CD4-positive, alpha-beta memory T cell (primary cell): ENCODE measurements at regions not wholly inside any gene's neighbourhood (a gene's known extent, or its start where the extent isn't known, plus 50 kb on each side); places are given as distances from the start of the nearest gene placed in this dataset.

Experiments
- CTCF ChIA-PET: fragments of 350-600 bp; sonication (Branson Sonifier 250); formaldehyde crosslinking; loops from one replicate; lab custom pipeline; 2021; ENCODE audit warnings: inconsistent platforms; ENCODE audit not compliant: partially characterized antibody; lab: Charles Lee
- POLR2A ChIA-PET: fragments of 350-600 bp; sonication (Branson Sonifier 250); formaldehyde crosslinking; loops from one replicate; lab custom pipeline; 2021; ENCODE audit not compliant: partially characterized antibody; lab: Charles Lee
- DNase-seq, 5 donors: peaks; one replicate each; pipeline versions ENCODE4 v3.0.0 to v3.0.0-alpha.2; 2020 to 2022; ENCODE audit warnings: mixed read lengths in 1 of 5
- H3K27ac ChIP-seq: one replicate; pipeline ENCODE4 v1.7.0; 2013; ENCODE audit warnings: low read depth, low read length
- H3K27me3 ChIP-seq: 2 replicates; pipeline ENCODE4 v1.7.0; 2013; ENCODE audit warnings: mild to moderate bottlenecking, low read length, moderate library complexity; ENCODE audit not compliant: insufficient read depth
- H3K36me3 ChIP-seq: 2 replicates; pipeline ENCODE4 v1.7.0; 2013; ENCODE audit warnings: mild to moderate bottlenecking, low read length, moderate library complexity; ENCODE audit not compliant: insufficient read depth
- H3K4me1 ChIP-seq: 2 replicates; pipeline ENCODE4 v1.7.0; 2013; ENCODE audit warnings: mild to moderate bottlenecking, low read length, moderate library complexity; ENCODE audit not compliant: insufficient read depth
- H3K4me3 ChIP-seq, 2 donors: one replicate each; pipeline ENCODE4 v1.7.0; 2013; ENCODE audit warnings: low read length in 2 of 2, mild to moderate bottlenecking in 1 of 2
- H3K9me3 ChIP-seq, 2 donors: one replicate each; pipeline ENCODE4 v1.7.0; 2013; ENCODE audit warnings: low read length in 2 of 2, control low read depth in 1 of 2; ENCODE audit not compliant: control insufficient read depth in 1 of 2
- H3K27ac Mint-ChIP-seq, 7 donors: one replicate each; pipeline ENCODE4 v1.8.0; 2020 to 2021; ENCODE audit warnings: mixed read lengths in 7 of 7, mild to moderate bottlenecking in 6 of 7, inconsistent platforms in 3 of 7, moderate library complexity in 3 of 7
- H3K27me3 Mint-ChIP-seq, 2 donors: one replicate each; pipeline ENCODE4 v1.8.0; 2020 to 2021; ENCODE audit warnings: mixed read lengths in 2 of 2
- H3K36me3 Mint-ChIP-seq, 2 donors: one replicate each; pipeline ENCODE4 v1.8.0; 2020 to 2021; ENCODE audit warnings: mixed read lengths in 2 of 2, inconsistent platforms in 1 of 2, mild to moderate bottlenecking in 1 of 2
- H3K4me1 Mint-ChIP-seq, 4 donors: one replicate each; pipeline ENCODE4 v1.8.0; 2020 to 2021; ENCODE audit warnings: mixed read lengths in 4 of 4, mild to moderate bottlenecking in 1 of 4
- H3K4me3 Mint-ChIP-seq, 8 donors: one replicate each; pipeline ENCODE4 v1.8.0; 2020 to 2021; ENCODE audit warnings: mixed read lengths in 8 of 8, mild to moderate bottlenecking in 7 of 8, moderate library complexity in 6 of 8, inconsistent platforms in 3 of 8
- H3K9me3 Mint-ChIP-seq, 8 donors: one replicate each; pipeline ENCODE4 v1.8.0; 2020 to 2021; ENCODE audit warnings: mixed read lengths in 8 of 8, mild to moderate bottlenecking in 5 of 8, inconsistent platforms in 3 of 8, moderate library complexity in 1 of 8
- intact Hi-C: fragments of 100-400 bp; cut with micrococcal nuclease; formaldehyde crosslinking; loops from one replicate; pipeline ENCODE4 v1.15.1; 2023

- Mint-ChIP-seq H3K4me3 (no peak overlapping the region), H3K27me3 (peaks cover 0 to 1% of the 10 kb centered on the region in 2 donors), H3K27ac (no peak overlapping the region), H3K9me3 (peaks cover 0 to 6% (median 3%) of the 10 kb centered on the region in 8 donors), H3K36me3 (no peaks in the 10 kb centered on the region), H3K4me1 (no peaks in the 10 kb centered on the region)
- ChIA-PET POLR2A (no interaction called here), CTCF (no interaction called here)
- H3K4me3 ChIP-seq: no peak overlapping the region
- H3K4me1 ChIP-seq: no peaks in the 10 kb centered on the region
- H3K27ac ChIP-seq: no peak overlapping the region
- DNase-seq: no peak
- H3K36me3 ChIP-seq: no peaks in the 10 kb centered on the region
- intact Hi-C loops: no loop called here
- H3K9me3 ChIP-seq: no peaks in the 10 kb centered on the region
- H3K27me3 ChIP-seq: no peaks in the 10 kb centered on the region
Observed at GRCh38 chr14:38752750-38753149, 350.3 kb downstream of the SEC23A start.

DNA sequence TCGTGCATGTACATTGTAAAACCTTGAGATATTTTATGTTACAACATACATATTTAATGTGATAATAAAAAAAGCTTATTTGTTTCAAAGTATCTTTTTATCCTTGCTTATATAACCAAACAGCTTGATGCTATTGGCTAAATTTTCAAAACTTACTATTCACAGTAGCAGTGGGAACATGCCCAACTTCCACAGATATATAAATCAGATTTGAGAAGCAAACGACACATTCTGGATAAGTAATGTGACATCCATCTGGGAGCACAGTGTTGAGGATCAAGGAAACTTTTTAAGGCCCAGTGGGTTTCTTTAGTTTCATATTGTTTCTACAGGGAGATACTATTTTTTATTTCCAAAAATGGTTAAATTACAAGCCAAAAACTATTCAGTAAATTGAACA, 350.7 kb downstream of the SEC23A start:
- no peaks in the 10 kb centered on the region for H3K36me3 Mint-ChIP-seq
- no peak overlapping the region for H3K27ac ChIP-seq
- no peak overlapping the region for H3K27ac Mint-ChIP-seq
- intact Hi-C loops: no loop called here
- peaks cover 0 to 1% of the 10 kb centered on the region in 2 donors for H3K27me3 Mint-ChIP-seq
- no peaks in the 10 kb centered on the region for H3K9me3 ChIP-seq
- ChIA-PET CTCF (no interaction called here), POLR2A (no interaction called here)
- no peaks in the 10 kb centered on the region for H3K27me3 ChIP-seq
- H3K4me1 Mint-ChIP-seq: no peaks in the 10 kb centered on the region
- no peaks in the 10 kb centered on the region for H3K4me1 ChIP-seq
- H3K4me3 Mint-ChIP-seq: no peak overlapping the region
- no peak for DNase-seq
- no peak overlapping the region for H3K4me3 ChIP-seq
- H3K36me3 ChIP-seq: no peaks in the 10 kb centered on the region
- H3K9me3 Mint-ChIP-seq: peaks cover 0 to 6% (median 3%) of the 10 kb centered on the region in 8 donors

DNA sequence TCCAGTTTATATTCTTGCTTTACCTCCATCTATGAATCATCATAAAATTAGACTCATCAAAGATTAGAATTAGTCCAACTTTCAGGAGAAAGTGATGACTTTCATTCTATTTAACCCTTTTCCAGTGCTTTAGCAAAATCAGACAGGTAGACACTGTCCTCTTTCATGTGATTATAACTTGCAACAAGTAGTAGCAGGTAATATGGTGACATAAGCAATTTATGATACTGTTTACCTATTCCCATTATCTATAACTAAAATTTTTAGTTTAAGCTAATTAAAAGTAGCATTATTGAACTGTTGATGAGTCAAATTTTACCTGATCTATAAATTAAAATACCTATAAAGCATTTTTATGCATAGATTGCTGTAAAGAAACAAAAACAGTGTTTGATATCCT, 351.6 kb downstream of the SEC23A start:
- DNase-seq: no peak
- H3K36me3 ChIP-seq: no peaks in the 10 kb centered on the region
- Mint-ChIP-seq H3K4me3 (no peak overlapping the region), H3K36me3 (no peaks in the 10 kb centered on the region), H3K27ac (no peak overlapping the region), H3K4me1 (no peaks in the 10 kb centered on the region), H3K27me3 (peaks cover 0 to 1% of the 10 kb centered on the region in 2 donors), H3K9me3 (peaks cover 0 to 6% (median 3%) of the 10 kb centered on the region in 8 donors)
- H3K4me3 ChIP-seq: no peak overlapping the region
- no peaks in the 10 kb centered on the region for H3K4me1 ChIP-seq
- H3K9me3 ChIP-seq: no peaks in the 10 kb centered on the region
- H3K27ac ChIP-seq: no peak overlapping the region
- intact Hi-C loops: no loop called here
- ChIA-PET CTCF (no interaction called here), POLR2A (no interaction called here)
- H3K27me3 ChIP-seq: no peaks in the 10 kb centered on the region

GRCh38 chr14:38749936-38750335, 353.1 kb downstream of the SEC23A start:
- Histone ChIP-seq H3K4me3 (no peak overlapping the region), H3K9me3 (no peaks in the 10 kb centered on the region), H3K27me3 (no peaks in the 10 kb centered on the region), H3K36me3 (no peaks in the 10 kb centered on the region), H3K4me1 (no peaks in the 10 kb centered on the region), H3K27ac (no peak overlapping the region)
- POLR2A ChIA-PET: no interaction called here
- H3K27me3 Mint-ChIP-seq: peaks cover 0 to 1% of the 10 kb centered on the region in 2 donors
- no peaks in the 10 kb centered on the region for H3K4me1 Mint-ChIP-seq
- peaks cover 0 to 4% (median 0%) of the 10 kb centered on the region in 8 donors for H3K9me3 Mint-ChIP-seq
- no peaks in the 10 kb centered on the region for H3K36me3 Mint-ChIP-seq
- CTCF ChIA-PET: no interaction called here
- H3K4me3 Mint-ChIP-seq: no peak overlapping the region
- DNase-seq: no peak
- intact Hi-C loops: no loop called here
- H3K27ac Mint-ChIP-seq: no peak overlapping the region

DNA sequence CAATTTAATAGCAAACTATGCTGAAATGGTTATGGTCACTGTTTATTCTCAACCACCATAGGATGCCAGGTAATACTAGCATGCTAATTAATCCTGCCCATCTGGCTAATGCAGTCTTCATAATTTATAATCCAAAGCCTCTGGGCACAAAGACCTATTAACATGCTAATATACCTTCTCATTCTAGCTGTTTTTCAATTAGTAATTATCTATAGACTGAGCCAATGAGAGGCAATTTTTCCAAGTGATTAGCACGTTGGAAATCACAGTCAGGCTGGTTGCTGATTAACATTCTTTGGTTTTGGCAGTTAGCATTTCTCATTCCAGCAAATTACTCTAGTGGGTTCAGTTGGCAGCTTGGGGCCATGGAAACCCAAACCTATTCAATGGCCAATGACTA, 357.2 kb downstream of the SEC23A start:
- intact Hi-C loops: no loop called here
- ChIA-PET CTCF (no interaction called here), POLR2A (no interaction called here)
- no peaks in the 10 kb centered on the region for H3K4me1 ChIP-seq
- H3K36me3 ChIP-seq: no peaks in the 10 kb centered on the region
- H3K27ac ChIP-seq: no peak overlapping the region
- H3K4me1 Mint-ChIP-seq: no peaks in the 10 kb centered on the region
- no peaks in the 10 kb centered on the region for H3K9me3 ChIP-seq
- no peak overlapping the region for H3K4me3 Mint-ChIP-seq
- peaks cover 0 to 2% of the 10 kb centered on the region in 2 donors for H3K27me3 Mint-ChIP-seq
- H3K27ac Mint-ChIP-seq: no peak overlapping the region
- H3K36me3 Mint-ChIP-seq: no peaks in the 10 kb centered on the region
- H3K4me3 ChIP-seq: no peak overlapping the region
- H3K9me3 Mint-ChIP-seq: peaks cover 0 to 2% (median 0%) of the 10 kb centered on the region in 8 donors
- no peak for DNase-seq
- H3K27me3 ChIP-seq: no peaks in the 10 kb centered on the region

- H3K4me3 ChIP-seq: no peak overlapping the region
- H3K36me3 ChIP-seq: no peaks in the 10 kb centered on the region
- H3K27me3 ChIP-seq: no peaks in the 10 kb centered on the region
- Mint-ChIP-seq H3K4me3 (no peak overlapping the region), H3K4me1 (no peaks in the 10 kb centered on the region), H3K27ac (no peak overlapping the region), H3K9me3 (peaks cover 0 to 2% (median 0%) of the 10 kb centered on the region in 8 donors), H3K36me3 (no peaks in the 10 kb centered on the region), H3K27me3 (peaks cover 2 to 4% of the 10 kb centered on the region in 2 donors)
- POLR2A ChIA-PET: no interaction called here
- H3K4me1 ChIP-seq: no peaks in the 10 kb centered on the region
- H3K27ac ChIP-seq: no peak overlapping the region
- CTCF ChIA-PET: no interaction called here
- intact Hi-C loops: no loop called here
- DNase-seq: no peak
- no peaks in the 10 kb centered on the region for H3K9me3 ChIP-seq
Observed at GRCh38 chr14:38743966-38744584, 359.0 kb downstream of the SEC23A start.

GRCh38 chr14:38737686-38738407, 365.2 kb downstream of the SEC23A start:
- CTCF ChIA-PET: no interaction called here
- H3K36me3 ChIP-seq: no peaks in the 10 kb centered on the region

More at GRCh38 chr14:38737686-38738407, 365.2 kb downstream of the SEC23A start:
- Histone ChIP-seq H3K27me3 (no peaks in the 10 kb centered on the region), H3K9me3 (no peaks in the 10 kb centered on the region), H3K4me1 (no peaks in the 10 kb centered on the region), H3K4me3 (no peak overlapping the region), H3K27ac (no peak overlapping the region)
- peaks cover 3 to 4% of the 10 kb centered on the region in 2 donors for H3K27me3 Mint-ChIP-seq
- no peak overlapping the region for H3K4me3 Mint-ChIP-seq
- no peak overlapping the region for H3K27ac Mint-ChIP-seq
- H3K4me1 Mint-ChIP-seq: no peaks in the 10 kb centered on the region
- no peak for DNase-seq
- intact Hi-C loops: no loop called here
- POLR2A ChIA-PET: no interaction called here
- H3K36me3 Mint-ChIP-seq: no peaks in the 10 kb centered on the region
- H3K9me3 Mint-ChIP-seq: peaks cover 0 to 3% (median under 1%) of the 10 kb centered on the region in 8 donors
